Mesothelial cell of epicardium (in vitro differentiated cells): ENCODE measurements at regions not wholly inside any gene's neighbourhood (a gene's known extent, or its start where the extent isn't known, plus 50 kb on each side); places are given as distances from the start of the nearest gene placed in this dataset.

Experiments
- DNase-seq, 2 experiments: peaks; one replicate each; pipeline ENCODE4 v3.0.0; 2021; ENCODE audit warnings: low spot score in 2 of 2; ENCODE audit not compliant: unreplicated experiment in 2 of 2
- H3K27ac Mint-ChIP-seq: 2 replicates; pipeline ENCODE4 v1.8.0; 2021; ENCODE audit warnings: mixed read lengths
- H3K27me3 Mint-ChIP-seq: 2 replicates; pipeline ENCODE4 v1.8.0; 2021; ENCODE audit warnings: low read depth, mixed read lengths
- H3K36me3 Mint-ChIP-seq: 2 replicates; pipeline ENCODE4 v1.8.0; 2021; ENCODE audit warnings: mixed read lengths
- H3K4me1 Mint-ChIP-seq: 2 replicates; pipeline ENCODE4 v1.8.0; 2021; ENCODE audit warnings: mixed read lengths
- H3K4me3 Mint-ChIP-seq: 2 replicates; pipeline ENCODE4 v1.8.0; 2021; ENCODE audit warnings: mild to moderate bottlenecking, moderate library complexity, mixed read lengths
- H3K9me3 Mint-ChIP-seq: 2 replicates; pipeline ENCODE4 v1.8.0; 2021; ENCODE audit warnings: mixed read lengths
- TF ChIP-seq, protein P1 (sequence below): fragments of 200-600 bp; sonication (generic); IDR thresholded peaks from one replicate; pipeline ENCODE4 v1.5.0; 2021; ENCODE audit warnings: antibody characterized with exemption; ENCODE audit not compliant: unreplicated experiment

DNA sequence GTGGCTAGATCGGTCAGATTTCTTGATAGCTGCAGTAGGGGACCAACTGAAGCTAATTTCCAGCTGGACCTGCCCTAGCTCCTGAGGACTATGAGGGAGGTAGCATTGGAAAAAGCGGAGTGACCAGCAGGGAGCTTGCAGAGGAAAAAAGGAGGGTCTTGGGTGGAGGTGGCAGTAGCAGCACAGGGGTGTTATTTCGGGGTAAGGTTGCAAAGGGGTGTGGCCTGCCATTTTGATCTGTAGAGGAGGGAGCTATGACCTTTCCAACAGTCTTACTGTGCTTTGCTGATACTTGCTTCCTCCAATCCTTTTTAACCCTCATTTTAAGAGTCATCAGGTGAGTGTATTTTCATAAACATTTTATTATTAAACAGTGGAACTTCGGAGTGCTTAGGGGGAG is 83.8 kb upstream of the NRXN3 start:
- peaks cover 41% of the 10 kb centered on the region for H3K27me3 Mint-ChIP-seq
- H3K4me1 Mint-ChIP-seq: no peaks in the 10 kb centered on the region
- no peak overlapping the region for H3K27ac Mint-ChIP-seq
- no peak overlapping the region for H3K4me3 Mint-ChIP-seq
- H3K9me3 Mint-ChIP-seq: no peaks in the 10 kb centered on the region
- DNase-seq: no peak
- H3K36me3 Mint-ChIP-seq: no peaks in the 10 kb centered on the region
- TF ChIP-seq, protein P1, sequence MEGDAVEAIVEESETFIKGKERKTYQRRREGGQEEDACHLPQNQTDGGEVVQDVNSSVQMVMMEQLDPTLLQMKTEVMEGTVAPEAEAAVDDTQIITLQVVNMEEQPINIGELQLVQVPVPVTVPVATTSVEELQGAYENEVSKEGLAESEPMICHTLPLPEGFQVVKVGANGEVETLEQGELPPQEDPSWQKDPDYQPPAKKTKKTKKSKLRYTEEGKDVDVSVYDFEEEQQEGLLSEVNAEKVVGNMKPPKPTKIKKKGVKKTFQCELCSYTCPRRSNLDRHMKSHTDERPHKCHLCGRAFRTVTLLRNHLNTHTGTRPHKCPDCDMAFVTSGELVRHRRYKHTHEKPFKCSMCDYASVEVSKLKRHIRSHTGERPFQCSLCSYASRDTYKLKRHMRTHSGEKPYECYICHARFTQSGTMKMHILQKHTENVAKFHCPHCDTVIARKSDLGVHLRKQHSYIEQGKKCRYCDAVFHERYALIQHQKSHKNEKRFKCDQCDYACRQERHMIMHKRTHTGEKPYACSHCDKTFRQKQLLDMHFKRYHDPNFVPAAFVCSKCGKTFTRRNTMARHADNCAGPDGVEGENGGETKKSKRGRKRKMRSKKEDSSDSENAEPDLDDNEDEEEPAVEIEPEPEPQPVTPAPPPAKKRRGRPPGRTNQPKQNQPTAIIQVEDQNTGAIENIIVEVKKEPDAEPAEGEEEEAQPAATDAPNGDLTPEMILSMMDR: no peak

- DNase-seq: no peak
- TF ChIP-seq, protein P1: no peak
- peaks cover 32% of the 10 kb centered on the region for H3K27me3 Mint-ChIP-seq
- H3K9me3 Mint-ChIP-seq: no peaks in the 10 kb centered on the region
- no peak overlapping the region for H3K4me3 Mint-ChIP-seq
- H3K36me3 Mint-ChIP-seq: no peaks in the 10 kb centered on the region
- H3K27ac Mint-ChIP-seq: no peak overlapping the region
- H3K4me1 Mint-ChIP-seq: no peaks in the 10 kb centered on the region
Measured at GRCh38 chr14:78088916-78089315, 81.3 kb upstream of the NRXN3 start.

GRCh38 chr14:78090864-78091263 is 79.3 kb upstream of the NRXN3 start:
- Mint-ChIP-seq H3K27ac (no peak overlapping the region), H3K27me3 (peaks cover 30% of the 10 kb centered on the region), H3K36me3 (no peaks in the 10 kb centered on the region), H3K4me3 (no peak overlapping the region), H3K9me3 (no peaks in the 10 kb centered on the region), H3K4me1 (no peaks in the 10 kb centered on the region)
- no peak for DNase-seq
- TF ChIP-seq, protein P1: no peak

DNA sequence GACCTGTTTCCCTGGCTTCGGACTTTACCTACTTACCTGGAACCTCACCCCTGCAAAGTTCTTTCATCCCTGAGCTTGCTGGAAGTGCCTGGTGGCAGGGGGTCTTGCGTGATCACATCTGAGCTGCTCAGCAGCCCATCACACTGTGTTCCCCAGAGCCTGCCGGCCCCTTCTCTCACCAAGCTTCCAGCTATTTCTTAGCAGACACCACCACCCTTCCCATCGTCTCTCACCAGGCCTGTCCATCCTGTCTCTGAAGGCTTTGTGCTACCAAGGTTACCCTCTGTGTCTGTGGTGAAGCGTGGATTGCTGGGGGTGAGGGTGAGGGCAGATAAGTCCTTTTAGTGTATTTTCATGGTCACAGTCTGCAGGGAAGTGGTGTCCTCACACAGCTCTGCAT is 78.8 kb upstream of the NRXN3 start:
- no peak for DNase-seq
- H3K4me1 Mint-ChIP-seq: no peaks in the 10 kb centered on the region
- TF ChIP-seq, protein P1: no peak
- H3K4me3 Mint-ChIP-seq: no peak overlapping the region
- H3K36me3 Mint-ChIP-seq: no peaks in the 10 kb centered on the region
- H3K27ac Mint-ChIP-seq: no peak overlapping the region
- H3K9me3 Mint-ChIP-seq: no peaks in the 10 kb centered on the region
- peaks cover 30% of the 10 kb centered on the region for H3K27me3 Mint-ChIP-seq

- H3K9me3 Mint-ChIP-seq: no peaks in the 10 kb centered on the region
- TF ChIP-seq, protein P1: no peak
- no peak overlapping the region for H3K27ac Mint-ChIP-seq
- no peak for DNase-seq
- no peak overlapping the region for H3K4me3 Mint-ChIP-seq
- H3K27me3 Mint-ChIP-seq: peaks cover 30% of the 10 kb centered on the region
- H3K36me3 Mint-ChIP-seq: no peaks in the 10 kb centered on the region
- no peaks in the 10 kb centered on the region for H3K4me1 Mint-ChIP-seq
Measured at GRCh38 chr14:78092040-78092439, 78.1 kb upstream of the NRXN3 start.

- peaks cover 22% of the 10 kb centered on the region for H3K27me3 Mint-ChIP-seq
- peaks cover 9% of the 10 kb centered on the region for H3K9me3 Mint-ChIP-seq
- no peaks in the 10 kb centered on the region for H3K36me3 Mint-ChIP-seq
- DNase-seq: no peak
- H3K4me3 Mint-ChIP-seq: no peak overlapping the region
- TF ChIP-seq, protein P1: no peak
- H3K27ac Mint-ChIP-seq: no peak overlapping the region
- H3K4me1 Mint-ChIP-seq: no peaks in the 10 kb centered on the region
Measured at GRCh38 chr14:78103271-78103670, 66.9 kb upstream of the NRXN3 start.
